Small intestine (tissue), 7 donors: ENCODE measurements at regions not wholly inside any gene's neighbourhood (a gene's known extent, or its start where the extent isn't known, plus 50 kb on each side); places are given as distances from the start of the nearest gene placed in this dataset.
A peak's percentile ranks its signal among the peaks of the same experiment; 100 is the strongest.

Experiments used
- DNase-seq, 2 donors: peaks; one replicate each; pipeline versions ENCODE4 v3.0.0 to v3.0.0-alpha.2; 2013
- FAIRE-seq: peaks from 2 replicates; lab custom pipeline; 2012; peaks lifted over from hg19 to GRCh38; lab: Jason Lieb, UNC
- H3K27ac ChIP-seq, 3 donors: one replicate each; pipeline ENCODE4 v1.5.1; 2013; ENCODE audit warnings: low read length in 2 of 3, mild to moderate bottlenecking in 2 of 3, control low read depth in 1 of 3, inconsistent platforms in 1 of 3, low read depth in 1 of 3, moderate library complexity in 1 of 3
- H3K27me3 ChIP-seq, 3 donors: one replicate each; pipeline ENCODE4 v1.6.1; 2013; ENCODE audit warnings: low read length in 3 of 3, inconsistent platforms in 1 of 3; ENCODE audit not compliant: control insufficient read depth in 3 of 3, insufficient read depth in 3 of 3
- H3K36me3 ChIP-seq, 3 donors: one replicate each; pipeline ENCODE4 v1.6.1; 2013; ENCODE audit warnings: low read length in 3 of 3, inconsistent platforms in 1 of 3, low read depth in 1 of 3, mild to moderate bottlenecking in 1 of 3, moderate library complexity in 1 of 3; ENCODE audit not compliant: control insufficient read depth in 3 of 3, insufficient read depth in 2 of 3
- H3K4me1 ChIP-seq, 3 donors: one replicate each; pipeline ENCODE4 v1.6.1; 2013; ENCODE audit warnings: low read length in 2 of 3, inconsistent platforms in 1 of 3, low read depth in 1 of 3, mild to moderate bottlenecking in 1 of 3, moderate library complexity in 1 of 3; ENCODE audit not compliant: control insufficient read depth in 3 of 3, insufficient read depth in 2 of 3
- H3K4me3 ChIP-seq, 3 donors: one replicate each; pipeline ENCODE4 v1.5.1; 2013; ENCODE audit warnings: low read length in 3 of 3, control low read depth in 1 of 3, inconsistent platforms in 1 of 3, low read depth in 1 of 3, mild to moderate bottlenecking in 1 of 3, moderate library complexity in 1 of 3
- H3K9me3 ChIP-seq, 2 donors: one replicate each; pipeline ENCODE4 v1.6.1; 2013; ENCODE audit warnings: low read depth in 1 of 2, low read length in 1 of 2; ENCODE audit not compliant: control insufficient read depth in 2 of 2, insufficient read depth in 1 of 2
- WGBS, 3 donors: extraction: QIAGEN DNeasy Blood & Tissue Kit; methylation state at CpG; one replicate each; pipeline ENCODE4 v1.1.7; 2013; 5-methylcytosine and 5-hydroxymethylcytosine counted together
- donor health status: healthy with polysubstance abuse.
- donor health status: control.
- donor health status: control.
- donor health status: Bipolar disorder and iron deficiency.
- donor health status: healthy.

GRCh38 chr14:103201801-103202200 lies 78.5 kb downstream of the TNFAIP2 start:
- Histone ChIP-seq H3K4me3 (no peak overlapping the region), H3K4me1 (peaks cover 0 to 35% (median 2%) of the 10 kb centered on the region in 3 donors), H3K27me3 (peaks cover 0 to 3% (median 0%) of the 10 kb centered on the region in 3 donors), H3K9me3 (peaks cover 0 to 65% of the 10 kb centered on the region in 2 donors), H3K27ac (no peak overlapping the region), H3K36me3 (no peaks in the 10 kb centered on the region)
- WGBS, 3 donors = 74 to 76% (median 74%) methylated on average over 6 of the region's 6 CpGs
- no peak for DNase-seq
- no peak for FAIRE-seq

DNA sequence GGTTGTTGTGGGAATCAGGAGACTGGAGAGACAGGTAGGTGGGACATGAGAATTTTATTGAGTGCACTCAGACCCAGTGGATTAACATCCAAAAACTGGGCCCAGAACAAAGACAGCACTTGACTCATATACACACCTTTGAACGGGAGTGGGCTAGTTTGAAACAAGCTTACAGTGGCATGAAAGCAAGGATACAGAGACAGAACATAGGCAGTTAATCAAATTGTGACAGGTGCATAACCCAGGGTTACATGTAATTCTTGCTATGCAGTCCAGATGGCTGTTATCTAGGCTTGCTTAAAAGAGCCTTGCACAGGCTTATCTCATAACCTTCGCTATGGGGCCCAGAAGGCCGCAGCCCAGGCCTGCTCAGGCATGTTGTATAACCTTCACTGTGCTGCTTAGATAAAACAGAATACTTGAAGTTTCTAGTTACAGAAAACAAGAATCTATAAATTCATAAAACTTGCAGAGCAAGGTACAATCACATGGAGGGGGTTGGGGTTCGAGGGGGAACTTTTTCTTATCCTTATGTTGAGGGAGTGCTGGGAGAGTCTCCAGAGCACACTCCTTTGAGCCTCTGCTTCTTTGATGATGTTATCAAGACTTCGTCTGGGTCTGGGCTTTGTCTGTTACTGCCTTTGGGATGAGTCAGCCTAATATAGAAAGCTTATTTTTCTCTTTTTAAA lies 81.7 kb downstream of the TNFAIP2 start:
- Histone ChIP-seq H3K36me3 (peaks cover 0 to 3% (median 0%) of the 10 kb centered on the region in 3 donors), H3K9me3 (peaks cover 0 to 61% of the 10 kb centered on the region in 2 donors)
- no peak for FAIRE-seq

DNA sequence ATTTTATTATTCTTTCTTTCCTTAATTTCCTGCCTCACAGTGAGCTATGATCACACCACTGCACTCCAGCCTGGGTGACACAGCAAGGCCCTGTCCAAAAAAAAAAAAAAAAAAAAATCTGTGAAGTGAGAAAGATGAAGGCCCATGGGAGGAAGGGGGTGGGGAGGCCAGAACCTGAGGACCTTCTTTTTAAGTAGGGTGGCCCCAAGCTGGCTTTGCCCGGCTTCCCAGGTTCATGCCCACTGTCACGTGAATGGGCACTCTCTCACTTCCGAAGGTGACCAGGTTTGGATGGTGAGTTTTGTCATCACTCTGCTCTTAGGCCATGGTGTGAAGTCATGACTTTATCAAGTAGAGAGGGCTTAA lies 82.3 kb downstream of the TNFAIP2 start:
- Histone ChIP-seq H3K36me3 (peaks cover 0 to 3% (median 0%) of the 10 kb centered on the region in 3 donors), H3K4me1 (peaks cover 0 to 21% (median 0%) of the 10 kb centered on the region in 3 donors), H3K27me3 (peaks cover 0 to 10% (median 3%) of the 10 kb centered on the region in 3 donors), H3K27ac (peak overlapping the region; percentile 1 to 85 (median 83)), H3K9me3 (peaks cover 0 to 60% of the 10 kb centered on the region in 2 donors), H3K4me3 (no peak overlapping the region)
- FAIRE-seq (no peak), DNase-seq (no peak)
- 81 to 96% (median 93%) methylated on average over 3 of the region's 3 CpGs for WGBS, 3 donors

More for the DNA sequence above, 81.7 kb downstream of the TNFAIP2 start:
- Histone ChIP-seq H3K4me1 (peaks cover 0 to 21% (median 0%) of the 10 kb centered on the region in 3 donors), H3K4me3 (no peak overlapping the region), H3K27me3 (peaks cover 0 to 10% (median 3%) of the 10 kb centered on the region in 3 donors), H3K27ac (peak overlapping the region in 1 of 3 donors; percentile 83)
- 33 to 63% (median 42%) methylated on average over 5 of the region's 5 CpGs for WGBS, 3 donors
- peak in 1 of 2 donors; percentile 61 for DNase-seq

DNA sequence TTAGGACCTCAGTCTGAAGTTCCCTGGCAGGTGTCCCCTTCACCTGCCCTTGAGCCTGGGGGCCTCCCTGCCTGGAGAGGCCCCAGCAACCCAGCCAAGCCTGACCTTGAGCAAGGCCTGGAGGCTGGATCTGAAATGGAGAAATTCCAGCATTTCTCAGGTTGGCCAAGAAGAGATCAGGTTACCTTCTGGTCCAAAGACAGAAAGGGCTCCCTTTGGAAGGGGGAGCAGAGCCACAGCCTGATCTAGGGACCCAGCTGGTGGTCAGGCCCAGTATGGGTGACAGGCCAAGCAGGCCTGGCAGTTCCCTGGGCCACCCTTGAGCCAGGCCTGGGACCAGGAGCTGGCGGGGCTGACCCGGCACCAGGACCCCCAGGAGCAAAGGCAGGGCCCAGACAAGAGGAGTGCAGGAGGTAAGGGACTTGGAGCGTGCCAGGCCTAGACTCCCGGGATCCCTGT lies 82.8 kb downstream of the TNFAIP2 start:
- H3K36me3 ChIP-seq = peaks cover 0 to 3% (median 0%) of the 10 kb centered on the region in 3 donors
- FAIRE-seq (no peak), DNase-seq (no peak)
- H3K27me3 ChIP-seq = peaks cover 0 to 10% (median 3%) of the 10 kb centered on the region in 3 donors
- peaks cover 0 to 21% (median 0%) of the 10 kb centered on the region in 3 donors for H3K4me1 ChIP-seq
- peaks cover 0 to 55% of the 10 kb centered on the region in 2 donors for H3K9me3 ChIP-seq
- H3K4me3 ChIP-seq = peak overlapping the region in 1 of 3 donors; percentile 46
- peak overlapping the region; percentile 1 to 85 (median 83) for H3K27ac ChIP-seq
- 76 to 94% (median 85%) methylated on average over 4 of the region's 4 CpGs for WGBS, 3 donors

- Histone ChIP-seq H3K27ac (peak overlapping the region in 2 of 3 donors; percentile 83 to 85), H3K4me1 (peaks cover 0 to 21% (median 0%) of the 10 kb centered on the region in 3 donors), H3K27me3 (peaks cover 0 to 10% (median 3%) of the 10 kb centered on the region in 3 donors), H3K36me3 (peaks cover 0 to 3% (median 0%) of the 10 kb centered on the region in 3 donors), H3K9me3 (peaks cover 0 to 46% of the 10 kb centered on the region in 2 donors), H3K4me3 (peak overlapping the region in 2 of 3 donors; percentile 32 to 46)
- DNase-seq (peak; percentile 73 to 78), FAIRE-seq (no peak)
- WGBS, 3 donors = 20 to 38% (median 20%) methylated on average over 24 to 27 of the region's 27 CpGs
Observed at GRCh38 chr14:103206836-103207387, 83.7 kb downstream of the TNFAIP2 start.

DNA sequence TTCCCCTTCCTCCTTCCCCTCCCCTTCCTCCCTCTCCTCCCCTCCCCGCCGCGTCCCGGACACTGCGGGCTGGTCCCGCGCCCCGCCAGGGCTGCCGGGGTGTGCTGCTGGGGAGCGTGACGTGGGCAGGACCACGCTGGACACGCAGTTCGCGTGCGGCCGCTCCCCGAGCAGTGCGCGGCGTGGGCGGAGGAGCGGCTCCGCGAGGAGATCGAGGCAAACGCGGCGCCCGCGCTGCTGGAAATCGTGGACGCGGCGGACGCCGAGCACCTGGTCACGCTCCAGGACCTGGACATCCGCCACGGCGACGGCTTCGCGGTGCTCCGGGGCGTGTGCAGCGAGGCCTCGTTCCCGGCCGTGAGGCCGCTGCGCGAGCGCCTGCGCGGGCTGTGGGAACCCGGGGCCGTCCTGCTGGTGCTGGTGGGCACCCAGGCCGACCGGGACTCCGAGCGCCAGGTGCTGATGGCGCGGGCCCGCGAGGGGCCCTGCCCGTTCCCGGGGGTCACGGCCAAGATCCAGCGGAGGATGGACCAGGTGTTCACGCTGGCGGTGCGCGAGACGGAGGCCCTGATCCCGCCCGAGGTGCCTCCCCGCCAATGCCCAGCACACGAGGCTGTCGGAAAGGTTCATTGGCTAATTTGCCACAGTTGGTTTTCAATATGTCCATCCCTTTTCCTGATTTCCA lies 84.3 kb downstream of the TNFAIP2 start:
- H3K4me1 ChIP-seq = peaks cover 0 to 23% (median 0%) of the 10 kb centered on the region in 3 donors
- H3K27ac ChIP-seq = peak overlapping the region in 2 of 3 donors; percentile 77 to 82
- peak overlapping the region; percentile 25 to 46 (median 32) for H3K4me3 ChIP-seq
- 6 to 16% (median 10%) methylated on average over 46 to 80 of the region's 80 CpGs for WGBS, 3 donors
- H3K36me3 ChIP-seq = peaks cover 0 to 3% (median 0%) of the 10 kb centered on the region in 3 donors
- FAIRE-seq (no peak), DNase-seq (peak; percentile 22 to 73)
- H3K27me3 ChIP-seq = peaks cover 0 to 7% (median 3%) of the 10 kb centered on the region in 3 donors
- peaks cover 0 to 40% of the 10 kb centered on the region in 2 donors for H3K9me3 ChIP-seq

GRCh38 chr14:103209054-103209453 lies 85.8 kb downstream of the TNFAIP2 start:
- H3K27ac ChIP-seq = peak overlapping the region in 2 of 3 donors; percentile 63 to 77
- DNase-seq (no peak), FAIRE-seq (no peak)
- H3K4me1 ChIP-seq = peaks cover 0 to 35% (median 2%) of the 10 kb centered on the region in 3 donors
- 39 to 73% (median 40%) methylated on average over 4 of the region's 4 CpGs for WGBS, 3 donors
- peak overlapping the region in 1 of 3 donors; percentile 46 for H3K4me3 ChIP-seq
- peaks cover 0 to 3% (median 0%) of the 10 kb centered on the region in 3 donors for H3K36me3 ChIP-seq
- peaks cover 0 to 25% of the 10 kb centered on the region in 2 donors for H3K9me3 ChIP-seq
- H3K27me3 ChIP-seq = peaks cover 0 to 7% (median 3%) of the 10 kb centered on the region in 3 donors

- 54 to 64% (median 64%) methylated on average over 3 of the region's 3 CpGs for WGBS, 3 donors
- H3K4me3 ChIP-seq = no peak overlapping the region
- no peak for FAIRE-seq
- peaks cover 0 to 25% of the 10 kb centered on the region in 2 donors for H3K9me3 ChIP-seq
- H3K27ac ChIP-seq = peak overlapping the region in 2 of 3 donors; percentile 63 to 77
- H3K4me1 ChIP-seq = peaks cover 0 to 35% (median 5%) of the 10 kb centered on the region in 3 donors
- H3K27me3 ChIP-seq = peaks cover 0 to 7% (median 3%) of the 10 kb centered on the region in 3 donors
- DNase-seq = no peak
- H3K36me3 ChIP-seq = peaks cover 0 to 5% (median 0%) of the 10 kb centered on the region in 3 donors
Observed at GRCh38 chr14:103209506-103209905, 86.2 kb downstream of the TNFAIP2 start.
